HCT116 (cell line): ENCODE measurements at regions not wholly inside any gene's neighbourhood (a gene's known extent, or its start where the extent isn't known, plus 50 kb on each side); places are given as distances from the start of the nearest gene placed in this dataset.

Experiments used
- ATAC-seq: fragments of 200-7000 bp; cut with Tn5 transposase; 2 replicates; pipeline ENCODE4 v1.9.1; 2020; ENCODE audit warnings: mild to moderate bottlenecking, moderate library complexity
- BruUV-seq: library from RNA; stranded (reverse); fragments of 400-500 nt; replicated peaks from 2 replicates; lab custom pipeline; 2021; lab: Mats Ljungman, UMichigan
- CTCF ChIA-PET: fragments of 300-600 bp; sonication (Branson Sonifier 250); formaldehyde crosslinking; loops from one replicate; lab custom pipeline; 2021; ENCODE audit warnings: antibody characterized with exemption; lab: Charles Lee
- POLR2A ChIA-PET: fragments of 300-600, 350-600 bp; sonication (Branson Sonifier 250); formaldehyde crosslinking; loops from one replicate; lab custom pipeline; 2021; ENCODE audit warnings: antibody characterized with exemption; lab: Charles Lee
- RAD21 ChIA-PET, 2 experiments: fragments of 300-600 bp; sonication (Branson Sonifier 250); formaldehyde crosslinking; loops; one replicate each; lab custom pipeline; 2023; ENCODE audit warnings: low total read pairs in 2 of 2; ENCODE audit not compliant: uncharacterized antibody in 2 of 2, unreplicated experiment in 2 of 2, low non-redundant PET in 1 of 2; lab: Charles Lee
- DNase-seq: peaks from one replicate; pipeline ENCODE4 v3.0.0-alpha.2; 2010; ENCODE audit warnings: low read depth, low spot score
- H2AFZ ChIP-seq: fragments of 200-600 bp; shearing (Covaris generic), sonication (generic); 2 replicates; pipeline ENCODE4 v1.6.1; 2017; ENCODE audit warnings: low read depth, mixed run types, mixed read lengths, antibody characterized with exemption, low read length; ENCODE audit not compliant: poor library complexity, severe bottlenecking
- H3K27ac ChIP-seq: 2 replicates; pipeline ENCODE4 v1.5.1; 2012; ENCODE audit warnings: low read depth, low read length
- H3K27me3 ChIP-seq: fragments of 200-600 bp; sonication (generic); 2 replicates; pipeline ENCODE4 v1.6.1; 2016; ENCODE audit warnings: mixed run types, low read length, mixed read lengths; ENCODE audit not compliant: insufficient read depth
- H3K36me3 ChIP-seq, 2 experiments: fragments of 200-500 bp in 1 of 2; fragments of 200-600 bp in 1 of 2; sonication (Bioruptor generic) in 1 of 2; sonication (generic) in 1 of 2; 2 replicates each; pipeline versions ENCODE4 v1.5.1 to v1.6.1; 2014 to 2016; ENCODE audit warnings: low read length in 2 of 2, inconsistent platforms in 1 of 2, mixed read lengths in 1 of 2, mixed run types in 1 of 2; ENCODE audit not compliant: insufficient read depth in 2 of 2, control insufficient read depth in 1 of 2
- H3K4me1 ChIP-seq, 2 experiments: fragments of 200-600 bp in 1 of 2; sonication (generic) in 1 of 2; 2 replicates each; pipeline versions ENCODE4 v1.5.1 to v1.6.1; 2012 to 2017; ENCODE audit warnings: low read length in 2 of 2, inconsistent platforms in 1 of 2, mild to moderate bottlenecking in 1 of 2, mixed read lengths in 1 of 2, mixed run types in 1 of 2, moderate library complexity in 1 of 2; ENCODE audit not compliant: insufficient read depth in 2 of 2, control insufficient read depth in 1 of 2
- H3K4me2 ChIP-seq: fragments of 200-600 bp; sonication (generic); 2 replicates; pipeline ENCODE4 v1.6.1; 2017; ENCODE audit warnings: mixed run types, low read length, mixed read lengths
- H3K4me3 ChIP-seq, 2 experiments: fragments of 200-600 bp in 1 of 2; sonication (generic) in 1 of 2; replicated peaks in 1 of 2; 2 replicates each; pipeline ENCODE4 v1.5.1; 2011 to 2016; ENCODE audit warnings: low read length in 2 of 2, control low read depth in 1 of 2, low read depth in 1 of 2, mild to moderate bottlenecking in 1 of 2, mixed read lengths in 1 of 2, mixed run types in 1 of 2
- H3K79me2 ChIP-seq: fragments of 200-600 bp; sonication (generic); 2 replicates; pipeline ENCODE4 v1.6.1; 2017; ENCODE audit warnings: mild to moderate bottlenecking, mixed run types, low read length, moderate library complexity, mixed read lengths; ENCODE audit not compliant: insufficient read depth
- H3K9ac ChIP-seq: fragments of 200-600 bp; sonication (generic); 2 replicates; pipeline ENCODE4 v1.6.1; 2016; ENCODE audit warnings: low read length, mixed read lengths
- H3K9me2 ChIP-seq: fragments of 200-600 bp; sonication (generic), shearing (Covaris generic); 2 replicates; pipeline ENCODE4 v1.6.1; 2017; ENCODE audit warnings: mixed run types, mild to moderate bottlenecking, moderate library complexity; ENCODE audit not compliant: insufficient read depth
- H3K9me3 ChIP-seq, 2 experiments: fragments of 200-500 bp in 1 of 2; fragments of 200-600 bp in 1 of 2; sonication (Bioruptor generic) in 1 of 2; sonication (generic) in 1 of 2; 2 replicates each; pipeline ENCODE4 v1.6.1; 2014 to 2017; ENCODE audit warnings: low read length in 2 of 2, mixed read lengths in 2 of 2, inconsistent platforms in 1 of 2, low read depth in 1 of 2, mild to moderate bottlenecking in 1 of 2, mixed run types in 1 of 2, moderate library complexity in 1 of 2; ENCODE audit not compliant: control insufficient read depth in 1 of 2, insufficient read depth in 1 of 2
- H4K20me1 ChIP-seq: fragments of 200-600 bp; sonication (generic), shearing (Covaris generic); 2 replicates; pipeline ENCODE4 v1.6.1; 2017; ENCODE audit warnings: mixed run types, mild to moderate bottlenecking, moderate library complexity; ENCODE audit not compliant: insufficient read depth
- CBX3 ChIP-seq: IDR thresholded peaks from 2 replicates; pipeline ENCODE4 v1.6.1; 2012; ENCODE audit warnings: low read depth
- CEBPB ChIP-seq: IDR thresholded peaks from 2 replicates; pipeline ENCODE4 v1.6.1; 2012; ENCODE audit warnings: low read depth
- CTCF ChIP-seq, 3 experiments: fragments of 200-600 bp in 1 of 3; sonication (generic) in 1 of 3; IDR thresholded peaks in 2 of 3; conservative IDR thresholded peaks in 1 of 3; 2 replicates each; pipeline ENCODE4 v1.5.1; 2012 to 2017; ENCODE audit warnings: low read depth in 2 of 3, low read length in 2 of 3, antibody characterized with exemption in 1 of 3, borderline replicate concordance in 1 of 3, control low read depth in 1 of 3, mild to moderate bottlenecking in 1 of 3, mixed read lengths in 1 of 3, mixed run types in 1 of 3, moderate library complexity in 1 of 3; ENCODE audit not compliant: insufficient read depth in 1 of 3
- EGR1 ChIP-seq: IDR thresholded peaks from 2 replicates; pipeline ENCODE4 v1.6.1; 2012; ENCODE audit warnings: low read depth
- ELF1 ChIP-seq: IDR thresholded peaks from 2 replicates; pipeline ENCODE4 v1.6.1; 2012; ENCODE audit warnings: low read depth, borderline replicate concordance
- EZH2 ChIP-seq: fragments of 200-600 bp; sonication (generic); IDR thresholded peaks from 2 replicates; pipeline ENCODE4 v1.6.1; 2017; ENCODE audit warnings: antibody characterized with exemption, mixed run types
- EZH2phosphoT487 ChIP-seq: fragments of 200-600 bp; IDR thresholded peaks from 2 replicates; pipeline ENCODE4 v1.6.1; 2018; ENCODE audit warnings: antibody characterized with exemption, borderline replicate concordance
- FOSL1 ChIP-seq: IDR thresholded peaks from 2 replicates; pipeline ENCODE4 v1.6.1; 2012; ENCODE audit warnings: low read depth
- POLR2A ChIP-seq: IDR thresholded peaks from 2 replicates; pipeline ENCODE4 v1.7.0; 2011; ENCODE audit warnings: borderline replicate concordance; ENCODE audit not compliant: insufficient read depth, insufficient read length; ENCODE audit errors: extremely low read depth
- POLR2AphosphoS5 ChIP-seq: IDR thresholded peaks from 2 replicates; pipeline ENCODE4 v1.6.1; 2011; ENCODE audit warnings: mild to moderate bottlenecking, low read depth, low read length, moderate library complexity
- RAD21 ChIP-seq: IDR thresholded peaks from 2 replicates; pipeline ENCODE4 v1.6.1; 2012; ENCODE audit warnings: low read depth, mild to moderate bottlenecking
- SIN3A ChIP-seq: IDR thresholded peaks from 2 replicates; pipeline ENCODE4 v1.6.1; 2012; ENCODE audit warnings: low read depth
- SRF ChIP-seq: IDR thresholded peaks from 2 replicates; pipeline ENCODE4 v1.6.1; 2012; ENCODE audit warnings: low read depth
- YY1 ChIP-seq: IDR thresholded peaks from 2 replicates; pipeline ENCODE4 v1.6.1; 2011; ENCODE audit warnings: low read length, low read depth, moderate library complexity, mild to moderate bottlenecking; ENCODE audit not compliant: insufficient replicate concordance; ENCODE audit errors: extremely low read depth
- ZFX ChIP-seq: fragments of 450-650 bp; IDR thresholded peaks from 2 replicates; pipeline ENCODE4 v1.6.1; 2017
- ZNF274 ChIP-seq: fragments of 200-500 bp; sonication (Bioruptor generic); IDR thresholded peaks from 2 replicates; pipeline ENCODE4 v1.6.1; 2014; ENCODE audit warnings: mild to moderate bottlenecking, low read depth, low read length, inconsistent platforms
- intact Hi-C: fragments of 100-400 bp; cut with micrococcal nuclease; formaldehyde crosslinking; loops from 2 replicates; pipeline ENCODE4 v1.10.0; 2022
- TF ChIP-seq, protein P1 (sequence below): IDR thresholded peaks from 2 replicates; pipeline ENCODE4 v1.6.1; 2012
- TF ChIP-seq, protein P2 (sequence below): IDR thresholded peaks from 2 replicates; pipeline ENCODE4 v1.6.1; 2012; ENCODE audit warnings: low read depth
- TF ChIP-seq, protein P3 (sequence below): IDR thresholded peaks from 2 replicates; pipeline ENCODE4 v1.6.1; 2011; ENCODE audit warnings: mild to moderate bottlenecking, low read length, moderate library complexity; ENCODE audit not compliant: insufficient replicate concordance; ENCODE audit errors: extremely low read depth

GRCh38 chrX:45954026-45954425 lies 591.2 kb downstream of the ZNF674 start:
- no peak for DNase-seq
- H2AFZ ChIP-seq = peak overlapping the region; percentile 54
- CTCF ChIA-PET = no interaction called here
- H4K20me1 ChIP-seq = no peaks in the 10 kb centered on the region
- RAD21 ChIA-PET = no interaction called here
- H3K9me3 ChIP-seq = no peaks in the 10 kb centered on the region
- intact Hi-C loops = no loop called here
- H3K4me1 ChIP-seq = no peaks in the 10 kb centered on the region
- no peak overlapping the region for H3K27ac ChIP-seq
- no peak overlapping the region for H3K4me3 ChIP-seq
- TF ChIP-seq, protein P1, sequence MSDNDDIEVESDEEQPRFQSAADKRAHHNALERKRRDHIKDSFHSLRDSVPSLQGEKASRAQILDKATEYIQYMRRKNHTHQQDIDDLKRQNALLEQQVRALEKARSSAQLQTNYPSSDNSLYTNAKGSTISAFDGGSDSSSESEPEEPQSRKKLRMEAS = no peak
- TF ChIP-seq CBX3 = no peak
- no peak for TF ChIP-seq ZNF274
- no peak for TF ChIP-seq SIN3A
- TF ChIP-seq, protein P2, sequence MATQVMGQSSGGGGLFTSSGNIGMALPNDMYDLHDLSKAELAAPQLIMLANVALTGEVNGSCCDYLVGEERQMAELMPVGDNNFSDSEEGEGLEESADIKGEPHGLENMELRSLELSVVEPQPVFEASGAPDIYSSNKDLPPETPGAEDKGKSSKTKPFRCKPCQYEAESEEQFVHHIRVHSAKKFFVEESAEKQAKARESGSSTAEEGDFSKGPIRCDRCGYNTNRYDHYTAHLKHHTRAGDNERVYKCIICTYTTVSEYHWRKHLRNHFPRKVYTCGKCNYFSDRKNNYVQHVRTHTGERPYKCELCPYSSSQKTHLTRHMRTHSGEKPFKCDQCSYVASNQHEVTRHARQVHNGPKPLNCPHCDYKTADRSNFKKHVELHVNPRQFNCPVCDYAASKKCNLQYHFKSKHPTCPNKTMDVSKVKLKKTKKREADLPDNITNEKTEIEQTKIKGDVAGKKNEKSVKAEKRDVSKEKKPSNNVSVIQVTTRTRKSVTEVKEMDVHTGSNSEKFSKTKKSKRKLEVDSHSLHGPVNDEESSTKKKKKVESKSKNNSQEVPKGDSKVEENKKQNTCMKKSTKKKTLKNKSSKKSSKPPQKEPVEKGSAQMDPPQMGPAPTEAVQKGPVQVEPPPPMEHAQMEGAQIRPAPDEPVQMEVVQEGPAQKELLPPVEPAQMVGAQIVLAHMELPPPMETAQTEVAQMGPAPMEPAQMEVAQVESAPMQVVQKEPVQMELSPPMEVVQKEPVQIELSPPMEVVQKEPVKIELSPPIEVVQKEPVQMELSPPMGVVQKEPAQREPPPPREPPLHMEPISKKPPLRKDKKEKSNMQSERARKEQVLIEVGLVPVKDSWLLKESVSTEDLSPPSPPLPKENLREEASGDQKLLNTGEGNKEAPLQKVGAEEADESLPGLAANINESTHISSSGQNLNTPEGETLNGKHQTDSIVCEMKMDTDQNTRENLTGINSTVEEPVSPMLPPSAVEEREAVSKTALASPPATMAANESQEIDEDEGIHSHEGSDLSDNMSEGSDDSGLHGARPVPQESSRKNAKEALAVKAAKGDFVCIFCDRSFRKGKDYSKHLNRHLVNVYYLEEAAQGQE = no peak
- no peak for TF ChIP-seq RAD21
- TF ChIP-seq POLR2A = no peak
- no peak for TF ChIP-seq EGR1
- TF ChIP-seq SRF = no peak
- no peak for TF ChIP-seq POLR2AphosphoS5
- TF ChIP-seq ELF1 = no peak
- no peak for TF ChIP-seq ZFX
- no peak for TF ChIP-seq EZH2
- no peak for TF ChIP-seq FOSL1
- no peak for TF ChIP-seq EZH2phosphoT487
- TF ChIP-seq, protein P3, sequence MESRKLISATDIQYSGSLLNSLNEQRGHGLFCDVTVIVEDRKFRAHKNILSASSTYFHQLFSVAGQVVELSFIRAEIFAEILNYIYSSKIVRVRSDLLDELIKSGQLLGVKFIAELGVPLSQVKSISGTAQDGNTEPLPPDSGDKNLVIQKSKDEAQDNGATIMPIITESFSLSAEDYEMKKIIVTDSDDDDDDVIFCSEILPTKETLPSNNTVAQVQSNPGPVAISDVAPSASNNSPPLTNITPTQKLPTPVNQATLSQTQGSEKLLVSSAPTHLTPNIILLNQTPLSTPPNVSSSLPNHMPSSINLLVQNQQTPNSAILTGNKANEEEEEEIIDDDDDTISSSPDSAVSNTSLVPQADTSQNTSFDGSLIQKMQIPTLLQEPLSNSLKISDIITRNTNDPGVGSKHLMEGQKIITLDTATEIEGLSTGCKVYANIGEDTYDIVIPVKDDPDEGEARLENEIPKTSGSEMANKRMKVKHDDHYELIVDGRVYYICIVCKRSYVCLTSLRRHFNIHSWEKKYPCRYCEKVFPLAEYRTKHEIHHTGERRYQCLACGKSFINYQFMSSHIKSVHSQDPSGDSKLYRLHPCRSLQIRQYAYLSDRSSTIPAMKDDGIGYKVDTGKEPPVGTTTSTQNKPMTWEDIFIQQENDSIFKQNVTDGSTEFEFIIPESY = no peak
- TF ChIP-seq YY1 = no peak
- no peak for TF ChIP-seq CTCF (IDR thresholded peaks at IDR 0.05 in 2 of 3, conservative IDR thresholded peaks at IDR 0.05 in 1 of 3; ENCODE audit: borderline replicate concordance in 1 of 3, insufficient read depth in 1 of 3, low read depth in 2 of 3, low read length in 2 of 3)
- TF ChIP-seq CEBPB = no peak
- TF ChIP-seq, all 23 proteins: peak for 0
- no peak for ATAC-seq
- H3K36me3 ChIP-seq = no peaks in the 10 kb centered on the region
- H3K27me3 ChIP-seq = no peaks in the 10 kb centered on the region
- H3K4me2 ChIP-seq = no peak overlapping the region
- no TSS peak for BruUV-seq
- H3K9ac ChIP-seq = no peak overlapping the region
- no peaks in the 10 kb centered on the region for H3K79me2 ChIP-seq
- POLR2A ChIA-PET = no interaction called here
- H3K9me2 ChIP-seq = no peaks in the 10 kb centered on the region
